PC-3 (cell line): ENCODE measurements at regions not wholly inside any gene's neighbourhood (a gene's known extent, or its start where the extent isn't known, plus 50 kb on each side); places are given as distances from the start of the nearest gene placed in this dataset.

Experiments used
- ATAC-seq: fragments of 200-7000 bp; cut with Tn5 transposase; 2 replicates; pipeline ENCODE4 v1.9.1; 2020; ENCODE audit warnings: mild to moderate bottlenecking, moderate library complexity
- BruUV-seq: library from RNA; stranded (reverse); fragments of 400-500 nt; replicated peaks from 2 replicates; lab custom pipeline; 2021; lab: Mats Ljungman, UMichigan
- CTCF ChIA-PET: fragments of 300-600 bp; sonication (Branson Sonifier 250); formaldehyde crosslinking; loops from one replicate; lab custom pipeline; 2022; ENCODE audit warnings: antibody characterized with exemption; lab: Charles Lee
- POLR2A ChIA-PET: fragments of 300-600 bp; sonication (Branson Sonifier 250); formaldehyde crosslinking; loops from one replicate; lab custom pipeline; 2022; ENCODE audit warnings: antibody characterized with exemption; ENCODE audit not compliant: unreplicated experiment; lab: Charles Lee
- DNase-seq: peaks from one replicate; pipeline ENCODE4 v3.0.0-alpha.2; 2015
- H2AFZ ChIP-seq: fragments of 300-600 bp; sonication (generic); 2 replicates; pipeline ENCODE4 v1.6.0; 2016; ENCODE audit warnings: antibody characterized with exemption, low read length
- H3F3A ChIP-seq: fragments of 300-600 bp; sonication (generic); one replicate; pipeline ENCODE4 v1.6.0; 2017; ENCODE audit warnings: antibody characterized with exemption, low read length, control low read depth, mild to moderate bottlenecking; ENCODE audit not compliant: unreplicated experiment
- H3K27ac ChIP-seq: fragments of 300-600 bp; sonication (generic); 2 replicates; pipeline ENCODE4 v1.5.1; 2016; ENCODE audit warnings: mild to moderate bottlenecking, low read length
- H3K27me3 ChIP-seq: fragments of 300-600 bp; sonication (generic); 2 replicates; pipeline ENCODE4 v1.6.1; 2016; ENCODE audit warnings: low read length, mixed read lengths
- H3K36me3 ChIP-seq: fragments of 300-600 bp; sonication (generic); 2 replicates; pipeline ENCODE4 v1.6.1; 2016; ENCODE audit warnings: low read depth, mixed run types, low read length, mixed read lengths
- H3K4me1 ChIP-seq: fragments of 300-600 bp; sonication (generic); 2 replicates; pipeline ENCODE4 v1.5.1; 2016; ENCODE audit warnings: low read length; ENCODE audit not compliant: insufficient read depth
- H3K4me2 ChIP-seq: fragments of 300-600 bp; sonication (generic); 2 replicates; pipeline ENCODE4 v1.6.0; 2016; ENCODE audit warnings: low read length
- H3K4me3 ChIP-seq: fragments of 300-600 bp; sonication (generic); 2 replicates; pipeline ENCODE4 v1.5.1; 2016; ENCODE audit warnings: mild to moderate bottlenecking, low read length, mixed read lengths
- H3K79me2 ChIP-seq: fragments of 300-600 bp; sonication (generic); 2 replicates; pipeline ENCODE4 v1.6.1; 2017; ENCODE audit warnings: low read length, mixed read lengths
- H3K9ac ChIP-seq: fragments of 300-600 bp; sonication (generic); 2 replicates; pipeline ENCODE4 v1.6.0; 2016; ENCODE audit warnings: mild to moderate bottlenecking, low read length
- H3K9me2 ChIP-seq: fragments of 300-600 bp; sonication (generic); replicated peaks from 2 replicates; pipeline ENCODE4 v1.6.1; 2016; ENCODE audit warnings: mixed run types, low read length, mixed read lengths
- H3K9me3 ChIP-seq: fragments of 300-600 bp; sonication (generic); 2 replicates; pipeline ENCODE4 v1.6.1; 2016; ENCODE audit warnings: low read length, mixed read lengths
- H4K20me1 ChIP-seq: fragments of 300-600 bp; sonication (generic); 2 replicates; pipeline ENCODE4 v1.6.1; 2016; ENCODE audit warnings: low read length, mixed read lengths
- CTCF ChIP-seq: fragments of 300-600 bp; sonication (generic); conservative IDR thresholded peaks from 2 replicates; pipeline ENCODE4 v1.5.1; 2017; ENCODE audit warnings: antibody characterized with exemption, low read depth, mild to moderate bottlenecking, low read length
- EZH2 ChIP-seq: fragments of 300-600 bp; sonication (generic); IDR thresholded peaks from one replicate; pipeline ENCODE4 v1.6.1; 2017; ENCODE audit warnings: antibody characterized with exemption, mild to moderate bottlenecking, low read length; ENCODE audit not compliant: unreplicated experiment
- EZH2phosphoT487 ChIP-seq: fragments of 300-600 bp; sonication (generic); IDR thresholded peaks from 2 replicates; pipeline ENCODE4 v1.6.1; 2018; ENCODE audit warnings: mild to moderate bottlenecking, antibody characterized with exemption, low read length, borderline replicate concordance
- intact Hi-C: fragments of 100-400 bp; cut with micrococcal nuclease; formaldehyde crosslinking; loops from 2 replicates; pipeline ENCODE4 v1.9.0; 2023

DNA sequence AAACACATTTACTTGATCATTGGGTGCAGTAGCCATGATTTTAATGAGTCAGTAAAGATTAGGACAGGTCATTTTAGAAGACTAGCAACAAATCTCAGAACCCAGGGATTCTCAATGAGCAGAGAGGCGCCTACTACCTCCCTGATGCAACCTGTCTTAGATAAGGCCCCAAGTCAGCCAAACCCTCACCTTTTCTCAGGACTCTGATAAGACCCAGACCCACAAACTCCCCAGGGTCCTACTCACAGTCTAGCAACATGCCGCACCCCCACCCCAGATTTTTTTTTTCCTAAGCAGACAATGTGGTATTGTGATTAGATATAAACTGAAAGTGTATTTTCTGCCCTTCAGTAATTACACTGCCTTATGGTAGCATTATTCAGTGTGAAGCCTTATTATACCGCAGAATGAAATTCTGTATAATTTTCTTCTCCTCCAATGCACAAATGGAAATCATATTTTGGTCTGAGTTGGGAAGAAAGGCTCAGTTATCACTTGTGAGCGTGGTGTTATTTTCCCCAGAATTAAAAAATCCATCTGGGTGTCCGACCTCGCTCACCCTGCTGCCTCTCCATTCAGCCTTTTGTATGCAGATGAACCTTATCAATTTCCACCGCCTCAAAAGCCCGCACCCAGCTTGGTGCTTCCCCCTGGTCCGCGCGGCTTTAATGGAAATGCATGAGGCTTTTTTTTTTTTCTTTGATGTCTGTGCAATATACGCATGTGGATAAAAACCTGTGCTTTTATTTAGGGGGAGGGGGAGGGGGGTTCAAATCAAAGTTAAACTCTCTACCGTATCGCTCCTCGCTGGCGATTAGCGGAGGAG lies 122.0 kb upstream of the SOX14 start:
- Histone ChIP-seq H3K27me3 (no peaks in the 10 kb centered on the region; the same call in 1 of the 2 replicates), H3F3A (no peaks in the 10 kb centered on the region), H3K36me3 (no peaks in the 10 kb centered on the region), H3K9me2 (no peaks in the 10 kb centered on the region), H2AFZ (no peak overlapping the region), H3K4me2 (no peak overlapping the region), H3K4me1 (no peaks in the 10 kb centered on the region), H3K4me3 (no peak overlapping the region), H3K9me3 (no peaks in the 10 kb centered on the region), H3K79me2 (no peaks in the 10 kb centered on the region), H4K20me1 (no peaks in the 10 kb centered on the region), H3K9ac (no peak overlapping the region), H3K27ac (no peak overlapping the region)
- no TSS peak for BruUV-seq
- POLR2A ChIA-PET: no interaction called here
- ATAC-seq: no peak
- CTCF ChIA-PET: no interaction called here
- DNase-seq: no peak
- TF ChIP-seq EZH2: no peak
- no peak for TF ChIP-seq EZH2phosphoT487
- no peak for TF ChIP-seq CTCF
- intact Hi-C loops: no loop called here

GRCh38 chr3:137642831-137643230 lies 121.3 kb upstream of the SOX14 start:
- Histone ChIP-seq H3K36me3 (no peaks in the 10 kb centered on the region), H3K27ac (no peak overlapping the region), H3K9ac (no peak overlapping the region), H3K4me1 (no peaks in the 10 kb centered on the region), H3K4me2 (no peak overlapping the region), H3K27me3 (no peaks in the 10 kb centered on the region; the same call in 1 of the 2 replicates), H3K9me3 (no peaks in the 10 kb centered on the region), H3K9me2 (no peaks in the 10 kb centered on the region), H3K79me2 (no peaks in the 10 kb centered on the region), H2AFZ (no peak overlapping the region), H3K4me3 (no peak overlapping the region), H4K20me1 (no peaks in the 10 kb centered on the region), H3F3A (no peaks in the 10 kb centered on the region)
- DNase-seq (no peak), ATAC-seq (no peak)
- TF ChIP-seq CTCF (no peak), EZH2 (no peak), EZH2phosphoT487 (no peak)
- CTCF ChIA-PET: no interaction called here
- POLR2A ChIA-PET: no interaction called here
- BruUV-seq: no TSS peak
- intact Hi-C loops: no loop called here

- no peaks in the 10 kb centered on the region for H3K9me2 ChIP-seq
- H3K9ac ChIP-seq: no peak overlapping the region
- intact Hi-C loops: no loop called here
- no peaks in the 10 kb centered on the region for H3K9me3 ChIP-seq
- CTCF ChIA-PET: no interaction called here
- no TSS peak for BruUV-seq
- no peaks in the 10 kb centered on the region; the same call in 1 of the 2 replicates for H3K27me3 ChIP-seq
- no peaks in the 10 kb centered on the region for H3F3A ChIP-seq
- no peak overlapping the region for H3K27ac ChIP-seq
- POLR2A ChIA-PET: no interaction called here
- no peak overlapping the region for H3K4me2 ChIP-seq
- TF ChIP-seq CTCF: no peak
- no peak for TF ChIP-seq EZH2phosphoT487
- no peak for TF ChIP-seq EZH2
- no peaks in the 10 kb centered on the region for H4K20me1 ChIP-seq
- H2AFZ ChIP-seq: no peak overlapping the region
- no peaks in the 10 kb centered on the region for H3K4me1 ChIP-seq
- no peak for DNase-seq
- no peak for ATAC-seq
- H3K36me3 ChIP-seq: no peaks in the 10 kb centered on the region
- no peaks in the 10 kb centered on the region for H3K79me2 ChIP-seq
- H3K4me3 ChIP-seq: no peak overlapping the region
Observed at GRCh38 chr3:137647179-137647578, 116.9 kb upstream of the SOX14 start.
